ENCODE measurements at regions not wholly inside any gene's neighbourhood (a gene's known extent, or its start where the extent isn't known, plus 50 kb on each side); places are given as distances from the start of the nearest gene placed in this dataset.
"Not testable (repeated sequence)": the region's sequence is repeated elsewhere in the genome, so short reads cannot be mapped to it uniquely, and the experiment has no call there.

DNA sequence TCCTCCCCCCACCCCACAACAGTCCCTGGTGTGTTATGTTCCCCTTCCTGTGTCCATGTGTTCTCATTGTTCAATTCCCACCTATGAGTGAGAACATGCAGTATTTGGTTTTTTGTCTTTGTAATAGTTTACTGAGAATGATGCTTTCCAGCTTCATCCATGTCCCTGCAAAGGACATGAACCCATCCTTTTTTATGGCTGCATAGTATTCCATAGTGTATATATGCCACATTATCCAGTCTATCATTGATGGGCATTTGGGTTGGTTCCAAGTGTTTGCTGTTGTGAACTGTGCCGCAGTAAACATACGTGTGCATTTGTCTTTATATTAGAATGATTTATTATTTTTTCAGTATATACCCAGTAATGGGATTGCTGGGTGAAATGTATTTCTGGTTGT is 104.0 kb downstream of the CCDC74A start:
- not testable (repeated sequence) for H3K4me3 Mint-ChIP-seq, DNase-seq, H3K9me3 Mint-ChIP-seq, H3K27ac Mint-ChIP-seq, H3K27me3 Mint-ChIP-seq, H3K36me3 Mint-ChIP-seq, H3K4me1 Mint-ChIP-seq

DNA sequence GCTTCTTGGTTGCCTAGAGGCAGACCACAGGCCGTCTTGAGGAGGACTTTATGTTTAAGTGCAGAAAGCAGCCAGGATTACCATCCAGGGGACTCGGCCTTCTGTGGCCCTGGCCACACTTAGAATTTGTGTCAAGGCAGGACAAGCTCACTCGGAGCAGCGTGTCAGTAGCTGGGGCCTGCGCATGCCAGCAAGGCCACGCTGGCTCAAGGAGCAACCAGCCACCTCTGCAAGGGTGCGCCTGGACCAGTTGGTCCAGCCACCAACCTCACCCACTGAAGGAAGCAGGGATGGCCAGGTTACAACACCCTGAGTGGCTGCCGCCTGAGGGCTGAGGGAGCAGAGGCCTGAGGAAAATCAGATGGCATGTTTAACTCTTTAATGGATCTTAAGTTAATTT is 105.7 kb downstream of the CCDC74A start:
- not testable (repeated sequence) for H3K9me3 Mint-ChIP-seq, H3K4me3 Mint-ChIP-seq, H3K27me3 Mint-ChIP-seq, H3K4me1 Mint-ChIP-seq, DNase-seq, H3K27ac Mint-ChIP-seq, H3K36me3 Mint-ChIP-seq

DNA sequence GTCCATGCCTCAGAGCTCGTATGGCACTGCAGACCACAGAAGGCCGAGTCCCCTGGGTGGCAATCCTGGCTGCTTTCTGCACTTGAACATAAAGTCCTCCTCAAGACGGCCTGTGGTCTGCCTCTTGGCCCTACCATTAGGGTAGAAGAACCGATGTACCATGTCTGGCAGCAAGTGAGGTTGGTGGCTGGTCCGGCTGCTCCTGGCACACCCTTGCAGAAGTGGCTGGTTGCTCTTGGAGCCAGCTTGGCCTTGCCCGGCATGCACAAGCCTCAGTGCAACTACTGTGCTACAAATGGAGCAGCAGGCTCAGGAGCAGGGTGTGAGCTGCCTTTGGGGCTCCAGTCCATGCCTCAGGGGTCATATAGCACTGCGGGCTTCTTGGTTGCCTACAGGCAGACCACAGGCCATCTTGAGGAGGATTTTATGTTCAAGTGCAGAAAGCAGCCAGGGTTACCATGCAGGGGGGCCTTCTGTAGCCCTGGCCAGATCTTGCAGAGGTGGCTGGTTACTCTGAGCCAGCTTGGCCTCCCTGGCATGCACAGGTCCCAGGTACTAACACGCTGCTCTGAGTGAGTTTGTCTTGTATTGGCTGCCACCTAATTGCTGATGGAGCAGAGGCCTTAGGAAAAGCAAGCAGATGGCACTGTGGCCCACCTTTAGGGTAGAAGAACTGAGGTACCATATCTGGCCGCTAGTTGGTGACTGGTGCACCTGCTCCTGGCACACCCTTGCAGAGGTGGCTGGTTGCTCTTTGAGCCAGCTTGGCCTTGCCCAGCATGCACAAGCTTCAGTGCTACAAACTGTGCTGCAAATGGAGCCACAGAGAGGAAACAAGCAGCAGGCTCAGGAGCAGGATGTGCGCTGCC is 106.4 kb downstream of the CCDC74A start:
- H3K27me3 Mint-ChIP-seq: not testable (repeated sequence)

DNA sequence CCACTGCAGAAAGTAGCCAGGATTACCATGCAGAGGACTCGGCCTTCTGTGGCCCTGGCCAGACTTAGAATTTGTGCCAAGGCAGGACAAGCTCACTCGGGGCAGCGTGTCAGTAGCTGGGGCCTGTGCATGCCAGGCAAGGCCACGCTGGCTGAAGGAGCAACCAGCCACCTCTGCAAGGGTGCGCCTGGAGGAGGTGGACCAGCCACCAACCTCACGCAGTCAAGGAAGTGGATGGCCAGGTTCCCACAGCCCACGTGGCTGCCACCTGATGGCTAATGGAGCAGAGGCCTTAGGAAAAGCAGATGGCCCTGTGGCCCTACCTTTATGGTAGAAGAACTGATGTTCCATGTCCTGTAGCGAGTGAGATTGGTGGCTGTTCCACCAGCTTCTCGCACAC is 107.9 kb downstream of the CCDC74A start:
- DNase-seq: no peak
- H3K9me3 Mint-ChIP-seq: peaks cover 3% of the 10 kb centered on the region
- no peak overlapping the region for H3K4me3 Mint-ChIP-seq
- no peaks in the 10 kb centered on the region for H3K36me3 Mint-ChIP-seq
- H3K27me3 Mint-ChIP-seq: no peaks in the 10 kb centered on the region
- no peak overlapping the region for H3K27ac Mint-ChIP-seq
- no peaks in the 10 kb centered on the region for H3K4me1 Mint-ChIP-seq

More for the DNA sequence above, 106.4 kb downstream of the CCDC74A start:
- H3K36me3 Mint-ChIP-seq, DNase-seq, H3K4me3 Mint-ChIP-seq, H3K9me3 Mint-ChIP-seq, H3K4me1 Mint-ChIP-seq, H3K27ac Mint-ChIP-seq: not testable (repeated sequence)

DNA sequence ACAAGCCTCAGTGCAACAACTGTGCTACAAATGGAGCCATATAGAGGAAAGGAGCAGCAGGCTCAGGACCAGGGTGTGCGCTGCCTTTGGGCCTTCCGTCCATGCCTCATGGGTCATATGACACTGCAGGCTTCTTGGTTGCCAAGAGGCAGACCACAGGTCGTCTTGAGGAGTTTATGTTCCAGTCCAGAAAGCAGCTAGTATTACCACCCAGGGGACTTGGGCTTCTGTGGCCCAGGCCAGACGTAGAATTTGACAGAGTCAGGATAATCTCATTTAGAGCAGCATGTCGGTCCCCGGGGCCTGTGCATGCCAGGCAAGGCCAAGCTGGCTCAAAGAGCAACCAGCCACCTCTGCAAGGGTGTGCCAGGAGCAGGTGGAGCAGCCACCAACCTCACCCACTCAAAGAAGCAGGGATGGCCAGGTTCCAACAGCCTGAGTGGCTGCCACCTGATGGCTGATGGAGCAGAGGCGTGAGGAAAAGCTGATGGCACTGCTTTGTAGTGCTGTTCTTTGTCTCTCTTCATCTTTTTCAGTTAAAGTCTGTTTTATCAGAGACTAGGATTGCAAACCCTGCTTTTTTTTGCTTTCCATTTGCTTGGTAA is 109.1 kb downstream of the CCDC74A start:
- H3K27me3 Mint-ChIP-seq, H3K4me1 Mint-ChIP-seq, H3K4me3 Mint-ChIP-seq, H3K9me3 Mint-ChIP-seq, H3K27ac Mint-ChIP-seq, H3K36me3 Mint-ChIP-seq, DNase-seq: not testable (repeated sequence)

DNA sequence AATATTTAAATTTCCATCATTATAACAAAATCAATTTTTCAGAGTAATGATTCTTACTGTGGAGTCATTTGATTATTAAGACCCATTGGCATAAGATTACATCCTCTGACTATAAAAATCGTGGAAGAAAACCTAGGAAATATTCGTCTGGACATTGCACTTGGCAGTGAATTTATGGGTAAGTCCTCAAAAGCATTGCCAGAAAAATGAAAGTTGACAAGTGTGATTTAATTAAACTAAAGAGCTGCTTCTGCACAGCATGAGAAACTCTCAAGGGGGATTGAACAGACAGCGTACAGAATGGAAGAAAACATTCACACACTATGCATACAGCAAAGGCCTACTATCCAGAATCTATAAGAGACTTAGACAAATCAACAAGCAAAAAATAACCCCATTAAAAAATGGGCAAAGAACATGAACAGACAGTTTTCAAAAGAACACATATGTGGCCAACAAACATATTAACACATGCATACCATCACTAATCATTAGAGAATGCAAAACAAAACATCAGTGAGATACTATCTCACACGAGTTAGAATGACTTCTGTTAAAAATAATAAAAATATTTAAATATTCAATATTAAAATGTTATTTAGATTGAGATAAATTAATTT is 111.4 kb downstream of the CCDC74A start:
- not testable (repeated sequence) for DNase-seq, H3K36me3 Mint-ChIP-seq, H3K9me3 Mint-ChIP-seq, H3K27ac Mint-ChIP-seq, H3K27me3 Mint-ChIP-seq, H3K4me1 Mint-ChIP-seq, H3K4me3 Mint-ChIP-seq

DNA sequence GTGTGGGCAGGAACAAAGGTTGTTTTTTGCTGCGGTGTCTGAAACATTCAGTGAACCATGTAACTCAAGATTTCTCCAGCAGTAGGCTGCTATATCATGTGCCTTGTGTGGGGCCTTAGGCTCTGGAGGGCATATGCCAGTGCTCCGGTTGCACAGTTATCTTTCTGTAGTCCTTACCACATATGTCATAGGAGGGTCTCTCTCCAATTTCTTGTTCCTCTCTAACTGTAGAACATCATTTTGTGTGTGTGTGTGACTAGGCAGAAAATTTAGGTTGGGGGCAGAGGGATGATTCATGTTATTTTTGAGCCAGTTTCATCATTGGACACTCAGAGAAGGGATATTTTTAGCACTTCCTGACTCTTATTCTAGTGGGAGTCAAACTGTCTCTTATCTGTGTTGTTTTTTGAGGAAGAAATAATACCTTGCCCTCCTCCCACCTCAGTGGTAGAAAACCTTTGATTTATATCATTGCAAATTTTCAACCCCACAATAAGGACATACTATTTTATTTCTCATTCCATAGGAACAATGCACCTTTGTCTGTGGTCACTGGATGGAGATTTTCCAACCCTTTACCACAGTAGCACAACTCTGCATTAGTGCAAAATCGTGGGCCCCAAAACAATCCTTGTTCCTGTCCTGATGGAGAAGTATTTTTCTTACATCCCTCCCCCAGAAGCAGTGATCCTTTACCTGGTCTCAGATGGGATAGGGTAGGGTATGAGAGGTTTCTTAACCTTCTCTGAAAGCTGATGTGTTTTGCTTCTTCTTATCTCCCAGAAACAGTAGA is 113.9 kb downstream of the CCDC74A start:
- Mint-ChIP-seq H3K27me3 (peaks cover 17% of the 10 kb centered on the region), H3K9me3 (no peaks in the 10 kb centered on the region), H3K4me3 (no peak overlapping the region), H3K27ac (no peak overlapping the region), H3K4me1 (no peaks in the 10 kb centered on the region), H3K36me3 (no peaks in the 10 kb centered on the region)
- no peak for DNase-seq

DNA sequence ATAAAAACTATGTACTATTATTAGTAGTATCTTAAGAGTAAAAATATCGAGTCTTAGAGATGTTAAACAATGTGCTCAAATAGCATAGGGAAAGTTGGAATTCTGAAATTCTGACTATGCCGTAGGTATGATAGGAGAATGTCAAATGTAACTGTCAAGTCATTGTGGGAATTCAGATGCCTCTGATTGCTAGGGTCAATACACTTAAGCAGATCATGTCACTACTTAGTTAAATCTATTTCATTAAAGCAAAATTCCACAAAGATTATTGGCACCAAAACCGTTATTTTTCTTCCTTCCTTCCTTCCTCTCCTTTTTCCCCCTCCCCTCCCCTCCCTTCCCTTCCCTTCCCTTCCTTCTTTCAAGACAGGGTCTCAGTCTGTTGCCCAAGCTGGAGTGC is 115.5 kb downstream of the CCDC74A start:
- not testable (repeated sequence) for H3K36me3 Mint-ChIP-seq, H3K4me1 Mint-ChIP-seq, H3K9me3 Mint-ChIP-seq, DNase-seq, H3K4me3 Mint-ChIP-seq, H3K27ac Mint-ChIP-seq
- peaks cover 28% of the 10 kb centered on the region for H3K27me3 Mint-ChIP-seq

DNA sequence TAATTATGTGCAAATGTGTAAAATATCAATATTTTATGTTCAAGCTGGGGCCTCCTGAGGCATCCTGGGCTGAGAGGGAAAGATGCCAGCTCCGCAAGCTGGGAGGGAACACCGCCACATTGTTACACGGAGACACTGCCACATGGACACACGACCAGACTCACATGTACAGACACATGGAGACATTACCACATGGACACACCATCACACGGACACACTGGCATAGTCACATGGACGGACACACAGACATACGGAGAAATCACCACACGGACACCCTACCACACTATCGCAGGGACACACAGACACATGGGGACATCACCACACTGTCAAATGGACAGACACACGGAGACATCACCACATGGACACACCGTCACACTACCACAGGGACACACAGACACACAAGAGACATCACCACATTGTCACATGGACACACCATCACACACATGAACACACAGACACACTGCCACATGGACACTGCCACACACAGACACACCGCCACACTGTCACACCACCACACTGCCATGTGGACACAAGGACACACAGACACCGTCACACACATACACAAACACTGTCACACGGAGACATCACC is 117.6 kb downstream of the CCDC74A start:
- Mint-ChIP-seq H3K9me3 (no peaks in the 10 kb centered on the region), H3K27ac (no peak overlapping the region), H3K4me3 (no peak overlapping the region), H3K27me3 (peaks cover 31% of the 10 kb centered on the region), H3K36me3 (no peaks in the 10 kb centered on the region), H3K4me1 (no peaks in the 10 kb centered on the region)
- no peak for DNase-seq

DNA sequence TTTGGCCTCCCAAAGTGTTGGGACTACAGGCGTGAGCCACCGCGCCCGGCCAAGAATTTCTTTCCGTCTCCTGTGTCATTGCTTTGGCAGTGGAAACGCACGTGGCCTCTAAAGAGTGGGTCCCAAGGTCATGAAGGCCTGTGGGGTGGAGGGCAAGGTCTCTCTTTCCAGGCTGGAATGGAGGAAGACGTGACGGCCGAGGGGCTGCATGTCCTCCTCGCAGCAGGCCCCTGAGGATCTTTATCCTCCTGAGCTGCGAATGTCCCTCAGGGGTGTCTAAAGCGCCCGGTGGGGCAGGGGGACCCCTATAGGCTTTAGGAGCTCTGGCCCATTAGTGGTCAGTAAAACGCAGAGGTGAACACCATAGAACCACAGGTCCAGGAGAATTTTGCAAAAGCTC is 118.5 kb downstream of the CCDC74A start:
- not testable (repeated sequence) for H3K4me1 Mint-ChIP-seq, DNase-seq, H3K36me3 Mint-ChIP-seq, H3K4me3 Mint-ChIP-seq, H3K9me3 Mint-ChIP-seq, H3K27ac Mint-ChIP-seq
- peaks cover 31% of the 10 kb centered on the region for H3K27me3 Mint-ChIP-seq

DNA sequence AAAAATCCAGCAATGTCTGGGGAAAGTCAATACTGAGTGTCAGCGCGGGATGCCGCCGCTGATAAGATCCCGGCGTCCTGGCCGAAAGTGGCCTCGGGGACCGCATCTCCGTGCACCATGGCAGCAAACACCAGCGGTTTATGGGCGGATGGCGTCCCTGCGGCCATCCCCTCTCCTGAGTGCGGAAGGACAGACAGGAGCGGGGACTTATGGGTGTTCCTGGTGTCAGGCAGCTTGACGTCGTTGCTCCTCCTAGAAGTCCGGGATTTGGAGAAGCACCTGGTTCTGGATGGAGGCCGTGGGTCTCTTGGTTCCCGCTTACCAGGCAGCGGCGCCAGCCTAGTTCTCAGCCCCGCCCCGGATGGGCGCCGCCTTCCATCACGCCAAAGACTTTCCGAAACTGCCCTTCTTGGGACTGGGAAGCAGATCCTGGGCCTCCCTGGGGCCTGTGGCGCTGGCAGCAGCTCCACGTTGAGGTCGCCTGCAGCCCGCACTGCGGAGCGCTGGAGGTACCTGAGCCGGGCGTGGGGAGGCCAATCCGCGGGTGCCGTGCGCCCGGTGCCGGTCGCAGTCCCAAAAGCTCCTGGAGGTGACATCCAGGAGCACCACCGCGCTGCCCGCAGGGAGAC is 119.1 kb downstream of the CCDC74A start:
- no peak overlapping the region for H3K27ac Mint-ChIP-seq
- no peaks in the 10 kb centered on the region for H3K36me3 Mint-ChIP-seq
- no peaks in the 10 kb centered on the region for H3K9me3 Mint-ChIP-seq
- DNase-seq: no peak
- H3K27me3 Mint-ChIP-seq: peaks cover 36% of the 10 kb centered on the region
- no peaks in the 10 kb centered on the region for H3K4me1 Mint-ChIP-seq
- no peak overlapping the region for H3K4me3 Mint-ChIP-seq

DNA sequence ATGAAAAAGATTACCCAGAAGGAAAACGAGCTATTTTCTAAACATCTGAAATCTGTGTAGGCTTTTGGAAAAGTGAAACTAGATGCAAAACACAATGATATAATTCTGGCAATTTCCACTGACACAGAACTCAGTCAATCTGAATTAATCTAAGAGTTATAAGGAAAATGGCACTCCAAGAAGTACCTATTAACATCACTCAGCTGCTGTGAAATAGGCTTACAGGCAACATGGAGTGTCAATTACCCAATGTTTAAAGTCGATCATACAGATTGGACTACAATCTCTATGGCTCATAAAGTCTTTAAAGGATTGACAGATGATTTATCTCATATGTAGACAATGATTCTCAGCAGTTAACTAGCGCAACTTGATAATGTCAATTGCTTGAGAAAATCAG is 120.9 kb downstream of the CCDC74A start:
- H3K27ac Mint-ChIP-seq, H3K36me3 Mint-ChIP-seq, H3K4me1 Mint-ChIP-seq, H3K4me3 Mint-ChIP-seq, H3K9me3 Mint-ChIP-seq, DNase-seq: not testable (repeated sequence)
- peaks cover 42% of the 10 kb centered on the region for H3K27me3 Mint-ChIP-seq

DNA sequence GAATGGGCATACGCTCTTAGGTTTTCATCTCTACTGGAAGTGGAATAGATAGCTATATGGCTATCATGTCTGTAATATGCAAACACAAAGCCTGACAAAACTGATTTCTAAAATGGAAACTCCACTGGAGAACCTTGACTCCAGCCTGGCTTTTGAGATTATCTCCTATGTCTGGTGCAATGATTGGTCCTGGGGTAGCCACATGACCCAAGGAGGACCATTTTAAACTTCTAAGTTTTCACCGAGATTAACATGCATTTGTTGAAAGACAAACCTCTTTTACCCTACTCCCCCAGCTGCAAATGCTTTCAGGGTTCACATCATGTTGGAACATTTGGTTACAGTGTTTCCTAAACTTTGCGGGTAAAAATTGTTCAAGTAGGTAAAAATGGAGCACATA is 124.6 kb downstream of the CCDC74A start:
- not testable (repeated sequence) for H3K36me3 Mint-ChIP-seq, DNase-seq, H3K27ac Mint-ChIP-seq, H3K4me3 Mint-ChIP-seq, H3K4me1 Mint-ChIP-seq, H3K9me3 Mint-ChIP-seq
- peaks cover 34% of the 10 kb centered on the region for H3K27me3 Mint-ChIP-seq

DNA sequence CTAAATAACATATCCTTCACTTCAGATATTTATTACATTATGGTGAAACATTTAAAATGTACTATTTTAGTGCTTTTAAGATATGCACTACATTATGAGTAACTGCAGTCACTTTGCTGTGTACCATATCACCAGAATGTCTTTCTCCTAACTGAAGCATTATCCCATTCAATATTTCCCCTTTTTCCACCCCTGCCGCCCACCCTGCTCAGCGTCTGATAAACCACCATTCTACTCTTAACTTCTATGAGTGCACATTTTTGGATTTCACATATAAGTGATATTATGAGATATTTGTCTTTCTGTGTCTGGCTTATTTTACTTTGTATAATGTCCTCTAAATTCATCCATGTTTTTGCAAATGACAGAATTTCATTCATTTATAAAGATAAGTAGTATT is 126.4 kb downstream of the CCDC74A start:
- not testable (repeated sequence) for H3K27ac Mint-ChIP-seq, H3K4me3 Mint-ChIP-seq, H3K36me3 Mint-ChIP-seq, H3K9me3 Mint-ChIP-seq, DNase-seq, H3K4me1 Mint-ChIP-seq
- H3K27me3 Mint-ChIP-seq: peaks cover 24% of the 10 kb centered on the region

All from activated naive CD8-positive, alpha-beta T cell treated with anti-CD3 and anti-CD28 coated beads for 36 hours (primary cell).